ENCODE measurements at regions not wholly inside any gene's neighbourhood (a gene's known extent, or its start where the extent isn't known, plus 50 kb on each side); places are given as distances from the start of the nearest gene placed in this dataset.
A peak's percentile ranks its signal among the peaks of the same experiment; 100 is the strongest.

- in situ Hi-C loops (cut with HindIII; ENCODE audit: low pct_ligation_motif_present, low pct_unique_long_range_greater_than_20kb, low sequenced_read_pairs): no loop called here
- peak; percentile 15 for DNase-seq
Measured at GRCh38 chr12:46908236-46908935, 82.6 kb upstream of the SLC38A4 start.

- DNase-seq: no peak
- in situ Hi-C loops (cut with HindIII; ENCODE audit: low pct_ligation_motif_present, low pct_unique_long_range_greater_than_20kb, low sequenced_read_pairs): no loop called here
Measured at GRCh38 chr12:46908936-46909635, 83.3 kb upstream of the SLC38A4 start.

GRCh38 chr12:46910830-46911229 lies 85.0 kb upstream of the SLC38A4 start:
- no peak for DNase-seq

GRCh38 chr12:46914336-46914735 lies 88.5 kb upstream of the SLC38A4 start:
- no peak for DNase-seq
- in situ Hi-C loops (cut with HindIII; ENCODE audit: low pct_ligation_motif_present, low pct_unique_long_range_greater_than_20kb, low sequenced_read_pairs): no loop called here

More at GRCh38 chr12:46910830-46911229, 85.0 kb upstream of the SLC38A4 start:
- in situ Hi-C loops (cut with HindIII; ENCODE audit: low pct_ligation_motif_present, low pct_unique_long_range_greater_than_20kb, low sequenced_read_pairs): no loop called here

- DNase-seq: no peak
- in situ Hi-C loops (cut with HindIII; ENCODE audit: low pct_ligation_motif_present, low pct_unique_long_range_greater_than_20kb, low sequenced_read_pairs): no loop called here
Measured at GRCh38 chr12:46915082-46915481, 89.3 kb upstream of the SLC38A4 start.

GRCh38 chr12:46915836-46916235 lies 90.0 kb upstream of the SLC38A4 start:
- in situ Hi-C loops (cut with HindIII; ENCODE audit: low pct_ligation_motif_present, low pct_unique_long_range_greater_than_20kb, low sequenced_read_pairs): no loop called here
- no peak for DNase-seq

GRCh38 chr12:46916796-46917419 lies 91.1 kb upstream of the SLC38A4 start:
- DNase-seq: no peak
- in situ Hi-C loops (cut with HindIII; ENCODE audit: low pct_ligation_motif_present, low pct_unique_long_range_greater_than_20kb, low sequenced_read_pairs): no loop called here

GRCh38 chr12:46917821-46918220 lies 92.0 kb upstream of the SLC38A4 start:
- no peak for DNase-seq
- in situ Hi-C loops (cut with HindIII; ENCODE audit: low pct_ligation_motif_present, low pct_unique_long_range_greater_than_20kb, low sequenced_read_pairs): no loop called here

GRCh38 chr12:46918631-46919030 lies 92.8 kb upstream of the SLC38A4 start:
- DNase-seq: no peak
- in situ Hi-C loops (cut with HindIII; ENCODE audit: low pct_ligation_motif_present, low pct_unique_long_range_greater_than_20kb, low sequenced_read_pairs): no loop called here

- in situ Hi-C loops (cut with HindIII; ENCODE audit: low pct_ligation_motif_present, low pct_unique_long_range_greater_than_20kb, low sequenced_read_pairs): no loop called here
- DNase-seq: no peak
Measured at GRCh38 chr12:46919666-46920400, 94.0 kb upstream of the SLC38A4 start.

GRCh38 chr12:46920499-46920898 lies 94.7 kb upstream of the SLC38A4 start:
- in situ Hi-C loops (cut with HindIII; ENCODE audit: low pct_ligation_motif_present, low pct_unique_long_range_greater_than_20kb, low sequenced_read_pairs): no loop called here
- no peak for DNase-seq

- peak; percentile 17 for DNase-seq
- in situ Hi-C loops (cut with HindIII; ENCODE audit: low pct_ligation_motif_present, low pct_unique_long_range_greater_than_20kb, low sequenced_read_pairs): no loop called here
Measured at GRCh38 chr12:46921048-46921763, 95.4 kb upstream of the SLC38A4 start.

GRCh38 chr12:46921764-46922133 lies 96.0 kb upstream of the SLC38A4 start:
- no peak for DNase-seq
- in situ Hi-C loops (cut with HindIII; ENCODE audit: low pct_ligation_motif_present, low pct_unique_long_range_greater_than_20kb, low sequenced_read_pairs): no loop called here

GRCh38 chr12:46926526-46926925 lies 100.7 kb upstream of the SLC38A4 start:
- in situ Hi-C loops (cut with HindIII; ENCODE audit: low pct_ligation_motif_present, low pct_unique_long_range_greater_than_20kb, low sequenced_read_pairs): no loop called here
- no peak for DNase-seq

GRCh38 chr12:46930101-46930500 lies 104.3 kb upstream of the SLC38A4 start:
- in situ Hi-C loops (cut with HindIII; ENCODE audit: low pct_ligation_motif_present, low pct_unique_long_range_greater_than_20kb, low sequenced_read_pairs): no loop called here
- no peak for DNase-seq

- peak; percentile 50 for DNase-seq
- in situ Hi-C loops (cut with HindIII; ENCODE audit: low pct_ligation_motif_present, low pct_unique_long_range_greater_than_20kb, low sequenced_read_pairs): no loop called here
Measured at GRCh38 chr12:46933947-46934346, 108.2 kb upstream of the SLC38A4 start.

- DNase-seq: no peak
- in situ Hi-C loops (cut with HindIII; ENCODE audit: low pct_ligation_motif_present, low pct_unique_long_range_greater_than_20kb, low sequenced_read_pairs): no loop called here
Measured at GRCh38 chr12:46934374-46935111, 108.7 kb upstream of the SLC38A4 start.

- DNase-seq: no peak
- in situ Hi-C loops (cut with HindIII; ENCODE audit: low pct_ligation_motif_present, low pct_unique_long_range_greater_than_20kb, low sequenced_read_pairs): no loop called here
Measured at GRCh38 chr12:46935271-46935847, 109.6 kb upstream of the SLC38A4 start.

Measured in ACHN (cell line).